H1 (cell line): ENCODE measurements at regions not wholly inside any gene's neighbourhood (a gene's known extent, or its start where the extent isn't known, plus 50 kb on each side); places are given as distances from the start of the nearest gene placed in this dataset.

Experiments
- CTCF ChIA-PET: fragments of 300-600 bp; sonication (Branson Sonifier 250); formaldehyde crosslinking; loops from one replicate; lab custom pipeline; 2021; ENCODE audit not compliant: partially characterized antibody; lab: Charles Lee
- POLR2A ChIA-PET: fragments of 300-600 bp; sonication (Branson Sonifier 250); formaldehyde crosslinking; loops from one replicate; lab custom pipeline; 2021; ENCODE audit warnings: inconsistent platforms; ENCODE audit not compliant: partially characterized antibody; lab: Charles Lee
- DNase-seq, 2 experiments: peaks; one replicate each; pipeline versions ENCODE4 v3.0.0 to v3.0.0-alpha.2; 2010 to 2022; ENCODE audit warnings: low spot score in 2 of 2, low read depth in 1 of 2, mixed read lengths in 1 of 2
- FAIRE-seq: peaks from 2 replicates; lab custom pipeline; 2011; peaks lifted over from hg19 to GRCh38; lab: Jason Lieb, UNC
- H2AFZ ChIP-seq: 2 replicates; pipeline ENCODE4 v1.8.1; 2012; ENCODE audit warnings: low read length, inconsistent platforms
- H2AK5ac ChIP-seq: 2 replicates; pipeline ENCODE4 v1.6.1; 2013; ENCODE audit warnings: low read depth, low read length
- H2BK120ac ChIP-seq: replicated peaks from 2 replicates; pipeline ENCODE3; 2013; ENCODE audit warnings: low read depth, low read length, inconsistent platforms
- H2BK12ac ChIP-seq: 2 replicates; pipeline ENCODE4 v1.6.1; 2013; ENCODE audit warnings: low read depth, low read length
- H2BK15ac ChIP-seq: 2 replicates; pipeline ENCODE4 v1.6.1; 2013; ENCODE audit warnings: low read length
- H2BK20ac ChIP-seq: 2 replicates; pipeline ENCODE4 v1.6.1; 2013; ENCODE audit warnings: low read length
- H2BK5ac ChIP-seq: 2 replicates; pipeline ENCODE4 v1.6.1; 2013; ENCODE audit warnings: low read depth, low read length
- H3K14ac ChIP-seq: 2 replicates; pipeline ENCODE4 v1.6.1; 2013; ENCODE audit warnings: inconsistent platforms; ENCODE audit not compliant: insufficient read length
- H3K18ac ChIP-seq: 2 replicates; pipeline ENCODE4 v1.6.1; 2013; ENCODE audit warnings: low read length; ENCODE audit errors: extremely low read depth
- H3K23ac ChIP-seq: 2 replicates; pipeline ENCODE4 v1.6.1; 2013; ENCODE audit warnings: inconsistent platforms; ENCODE audit not compliant: insufficient read length
- H3K23me2 ChIP-seq: 2 replicates; pipeline ENCODE4 v1.6.1; 2013; ENCODE audit warnings: low read depth, low read length
- H3K27ac ChIP-seq: 2 replicates; pipeline ENCODE4 v1.6.1; 2011; ENCODE audit warnings: low read depth, low read length, inconsistent platforms
- H3K27me3 ChIP-seq, 4 experiments: replicated peaks in 1 of 4; 1 replicate in 1 of 4; 2 replicates in 3 of 4; pipeline versions ENCODE4 v1.6.1 to v1.8.1; 2011 to 2013; ENCODE audit warnings: low read length in 3 of 4, mild to moderate bottlenecking in 3 of 4, inconsistent platforms in 2 of 4, mixed read lengths in 2 of 4, moderate library complexity in 1 of 4; ENCODE audit not compliant: control insufficient read depth in 3 of 4, insufficient read depth in 3 of 4; ENCODE audit errors: extremely low read depth in 1 of 4
- H3K36me3 ChIP-seq, 4 experiments: 2 replicates each; pipeline versions ENCODE4 v1.6.1 to v1.8.1; 2011 to 2013; ENCODE audit warnings: mild to moderate bottlenecking in 4 of 4, low read length in 3 of 4, moderate library complexity in 2 of 4, control low read depth in 1 of 4, inconsistent platforms in 1 of 4; ENCODE audit not compliant: insufficient read depth in 4 of 4, control insufficient read depth in 2 of 4
- H3K4ac ChIP-seq: replicated peaks from 2 replicates; pipeline ENCODE3; 2013; ENCODE audit warnings: low read length, low read depth, mixed read lengths, inconsistent platforms; ENCODE audit not compliant: insufficient read length
- H3K4me1 ChIP-seq, 4 experiments: replicated peaks in 1 of 4; 1 replicate in 1 of 4; 2 replicates in 3 of 4; pipeline versions ENCODE4 v1.6.1 to v1.8.1; 2011 to 2013; ENCODE audit warnings: low read length in 3 of 4, inconsistent platforms in 2 of 4, mixed read lengths in 1 of 4; ENCODE audit not compliant: insufficient read depth in 4 of 4, control insufficient read depth in 3 of 4
- H3K4me2 ChIP-seq, 2 experiments: 2 replicates each; pipeline versions ENCODE4 v1.6.1 to v1.8.1; 2011 to 2013; ENCODE audit warnings: low read depth in 2 of 2, low read length in 2 of 2, control low read depth in 1 of 2, inconsistent platforms in 1 of 2, mild to moderate bottlenecking in 1 of 2; ENCODE audit not compliant: insufficient read depth in 1 of 2
- H3K4me3 ChIP-seq, 4 experiments: fragments of 200-600, 300-600 bp in 1 of 4; sonication (generic), shearing (Covaris generic), sonication (Bioruptor Twin) in 1 of 4; 2 replicates each; pipeline versions ENCODE4 v1.5.1 to v1.8.1; 2011 to 2016; ENCODE audit warnings: low read length in 4 of 4, low read depth in 3 of 4, control low read depth in 2 of 4, inconsistent platforms in 2 of 4, mild to moderate bottlenecking in 2 of 4, mixed read lengths in 1 of 4, moderate library complexity in 1 of 4; ENCODE audit not compliant: insufficient read depth in 2 of 4; ENCODE audit errors: extremely low read depth in 1 of 4
- H3K56ac ChIP-seq: replicated peaks from 2 replicates; pipeline ENCODE3; 2013; ENCODE audit warnings: low read depth, mild to moderate bottlenecking, mixed read lengths, low read length, inconsistent platforms; ENCODE audit not compliant: insufficient read length
- H3K79me1 ChIP-seq: 2 replicates; pipeline ENCODE4 v1.6.1; 2013; ENCODE audit warnings: low read depth, low read length, control low read depth
- H3K79me2 ChIP-seq, 2 experiments: 2 replicates each; pipeline versions ENCODE4 v1.6.1 to v1.8.1; 2012 to 2013; ENCODE audit warnings: low read length in 2 of 2, mild to moderate bottlenecking in 2 of 2, inconsistent platforms in 1 of 2; ENCODE audit not compliant: insufficient read depth in 2 of 2, control insufficient read depth in 1 of 2
- H3K9ac ChIP-seq, 4 experiments: replicated peaks in 1 of 4; 1 replicate in 1 of 4; 2 replicates in 3 of 4; pipeline versions ENCODE4 v1.6.1 to v1.8.1; 2011 to 2013; ENCODE audit warnings: low read depth in 3 of 4, low read length in 3 of 4, control low read depth in 2 of 4, mild to moderate bottlenecking in 2 of 4, moderate library complexity in 2 of 4, inconsistent platforms in 1 of 4; ENCODE audit errors: extremely low read depth in 1 of 4
- H3K9me3 ChIP-seq, 2 experiments: 2 replicates each; pipeline versions ENCODE4 v1.6.1 to v1.8.1; 2012 to 2013; ENCODE audit warnings: mild to moderate bottlenecking in 2 of 2, moderate library complexity in 2 of 2, control low read depth in 1 of 2, inconsistent platforms in 1 of 2, low read depth in 1 of 2, low read length in 1 of 2, mixed read lengths in 1 of 2; ENCODE audit not compliant: insufficient read depth in 2 of 2
- H4K20me1 ChIP-seq, 2 experiments: replicated peaks in 1 of 2; 2 replicates each; pipeline versions ENCODE3 to v1.8.1; 2011 to 2013; ENCODE audit warnings: inconsistent platforms in 2 of 2, low read length in 2 of 2, mild to moderate bottlenecking in 1 of 2; ENCODE audit not compliant: insufficient read depth in 2 of 2, control insufficient read depth in 1 of 2
- H4K5ac ChIP-seq: 2 replicates; pipeline ENCODE4 v1.6.1; 2013; ENCODE audit warnings: low read length, low read depth, mixed read lengths, inconsistent platforms; ENCODE audit not compliant: insufficient read length
- H4K8ac ChIP-seq: 2 replicates; pipeline ENCODE4 v1.8.0; 2013; ENCODE audit warnings: mild to moderate bottlenecking, moderate library complexity, low read length, inconsistent platforms; ENCODE audit not compliant: insufficient read depth; ENCODE audit errors: extremely low read depth
- H4K91ac ChIP-seq: replicated peaks from 2 replicates; pipeline ENCODE3; 2013; ENCODE audit warnings: low read length, mixed read lengths, inconsistent platforms; ENCODE audit not compliant: insufficient read length
- ASH2L ChIP-seq: fragments of 200-600, 300-600 bp; sonication (generic); IDR thresholded peaks from one replicate; pipeline ENCODE4 v1.7.1; 2017; ENCODE audit warnings: low read length
- CHD2 ChIP-seq: IDR thresholded peaks from 2 replicates; pipeline ENCODE4 v1.6.1; 2012; ENCODE audit warnings: low read length, improper control_type of control experiment
- CREB1 ChIP-seq: IDR thresholded peaks from 2 replicates; pipeline ENCODE4 v1.6.1; 2012; ENCODE audit warnings: inconsistent platforms
- CTCF ChIP-seq, 3 experiments: IDR thresholded peaks; 1 replicate in 2 of 3; 2 replicates in 1 of 3; pipeline versions ENCODE4 v1.5.1 to v1.6.1; 2011; ENCODE audit warnings: low read length in 3 of 3, mild to moderate bottlenecking in 3 of 3, inconsistent platforms in 2 of 3, low read depth in 1 of 3, moderate library complexity in 1 of 3; ENCODE audit not compliant: insufficient read depth in 1 of 3; ENCODE audit errors: control extremely low read depth in 1 of 3
- EP300 ChIP-seq, 2 experiments: IDR thresholded peaks; 1 replicate in 1 of 2; 2 replicates in 1 of 2; pipeline ENCODE4 v1.6.1; 2011 to 2012; ENCODE audit warnings: low read depth in 2 of 2, low read length in 2 of 2, mild to moderate bottlenecking in 2 of 2, borderline replicate concordance in 1 of 2, inconsistent platforms in 1 of 2, moderate library complexity in 1 of 2
- JUND ChIP-seq: IDR thresholded peaks from 2 replicates; pipeline ENCODE4 v1.6.1; 2011; ENCODE audit warnings: mild to moderate bottlenecking, improper control_type of control experiment, low read length
- MAFK ChIP-seq: IDR thresholded peaks from 2 replicates; pipeline ENCODE4 v1.6.1; 2012; ENCODE audit warnings: low read depth, mild to moderate bottlenecking, improper control_type of control experiment, low read length
- SP2 ChIP-seq: IDR thresholded peaks from 2 replicates; pipeline ENCODE4 v1.6.1; 2012; ENCODE audit warnings: mild to moderate bottlenecking, low read length, inconsistent platforms
- TEAD4 ChIP-seq: IDR thresholded peaks from 2 replicates; pipeline ENCODE4 v1.6.1; 2012; ENCODE audit warnings: low read depth, low read length, inconsistent platforms, mixed read lengths
- WGBS, 2 experiments: shearing (Covaris generic) in 1 of 2; methylation state at CpG; one replicate each; pipeline versions ENCODE4 v1.1.6 to v1.1.7; 2013 to 2015; ENCODE audit warnings: low lambda C conversion rate in 2 of 2, mixed read lengths in 2 of 2, inconsistent platforms in 1 of 2, low coverage in 1 of 2, missing lambda C conversion rate in 1 of 2; ENCODE audit not compliant: insufficient replicate concordance in 2 of 2, insufficient coverage in 1 of 2, insufficient read length in 1 of 2; ENCODE audit errors: extremely low coverage in 1 of 2, missing lambda C conversion rate in 1 of 2; 5-methylcytosine and 5-hydroxymethylcytosine counted together

- FAIRE-seq (no peak), DNase-seq (no peak)
- H3K14ac ChIP-seq = no peak overlapping the region
- no peak overlapping the region for H3K18ac ChIP-seq
- ChIA-PET CTCF (interaction anchor here (1.2 to 1.5 kb wide), 2 partner anchors 25 to 45 kb away, joined by 4 read pairs; no protein-coding TSS in a partner anchor), POLR2A (interaction anchor here (1.4 kb wide), 1 partner anchor 12 kb away, joined by 3 read pairs; no protein-coding TSS in a partner anchor)
- no peaks in the 10 kb centered on the region for H3K36me3 ChIP-seq
- no peaks in the 10 kb centered on the region for H3K27me3 ChIP-seq
- no peak overlapping the region for H2BK120ac ChIP-seq
- no peaks in the 10 kb centered on the region for H3K9me3 ChIP-seq
- H3K23ac ChIP-seq = no peak overlapping the region
- no peak overlapping the region for H3K9ac ChIP-seq
- H2AFZ ChIP-seq = peak overlapping the region; percentile 66; the same call in 1 of the 2 replicates
- no peak overlapping the region for H3K4me2 ChIP-seq
- no peak overlapping the region for H4K91ac ChIP-seq
- WGBS, 2 experiments = 89% methylated on average over 10 of the region's 10 CpGs; no CpG with 5 or more reads in 1 of the 2 experiments
- H4K8ac ChIP-seq = no peak overlapping the region
- no peak overlapping the region for H2AK5ac ChIP-seq
- H3K4me1 ChIP-seq = peaks cover 0 to 2% (median 0%) of the 10 kb centered on the region in 4 experiments; a peak in 3 of 7 replicates
- H2BK15ac ChIP-seq = no peak overlapping the region
- H2BK5ac ChIP-seq = no peak overlapping the region
- no peaks in the 10 kb centered on the region for H4K20me1 ChIP-seq
- no peak overlapping the region for H3K27ac ChIP-seq
- H3K56ac ChIP-seq = no peak overlapping the region
- H3K79me1 ChIP-seq = no peaks in the 10 kb centered on the region
- no peak overlapping the region for H4K5ac ChIP-seq
- H3K4ac ChIP-seq = no peak overlapping the region
- H3K4me3 ChIP-seq = no peak overlapping the region
- H2BK20ac ChIP-seq = no peak overlapping the region
- no peaks in the 10 kb centered on the region for H3K23me2 ChIP-seq
- no peaks in the 10 kb centered on the region for H3K79me2 ChIP-seq
- H2BK12ac ChIP-seq = no peak overlapping the region
- TF ChIP-seq CTCF (IDR thresholded peaks at IDR 0.05; ENCODE audit: control extremely low read depth in 1 of 3, insufficient read depth in 1 of 3, low read depth in 1 of 3, low read length in 3 of 3) (no peak), SP2 (no peak), CREB1 (no peak), TEAD4 (no peak), EP300 (IDR thresholded peaks at IDR 0.05; ENCODE audit: borderline replicate concordance in 1 of 2, low read depth in 2 of 2, low read length in 2 of 2) (no peak), ASH2L (no peak), CHD2 (no peak), JUND (no peak), MAFK (no peak)
Measured at GRCh38 chr1:221308534-221309511, 429.6 kb downstream of the HLX start.
